ENCODE measurements at regions not wholly inside any gene's neighbourhood (a gene's known extent, or its start where the extent isn't known, plus 50 kb on each side); places are given as distances from the start of the nearest gene placed in this dataset.

DNA sequence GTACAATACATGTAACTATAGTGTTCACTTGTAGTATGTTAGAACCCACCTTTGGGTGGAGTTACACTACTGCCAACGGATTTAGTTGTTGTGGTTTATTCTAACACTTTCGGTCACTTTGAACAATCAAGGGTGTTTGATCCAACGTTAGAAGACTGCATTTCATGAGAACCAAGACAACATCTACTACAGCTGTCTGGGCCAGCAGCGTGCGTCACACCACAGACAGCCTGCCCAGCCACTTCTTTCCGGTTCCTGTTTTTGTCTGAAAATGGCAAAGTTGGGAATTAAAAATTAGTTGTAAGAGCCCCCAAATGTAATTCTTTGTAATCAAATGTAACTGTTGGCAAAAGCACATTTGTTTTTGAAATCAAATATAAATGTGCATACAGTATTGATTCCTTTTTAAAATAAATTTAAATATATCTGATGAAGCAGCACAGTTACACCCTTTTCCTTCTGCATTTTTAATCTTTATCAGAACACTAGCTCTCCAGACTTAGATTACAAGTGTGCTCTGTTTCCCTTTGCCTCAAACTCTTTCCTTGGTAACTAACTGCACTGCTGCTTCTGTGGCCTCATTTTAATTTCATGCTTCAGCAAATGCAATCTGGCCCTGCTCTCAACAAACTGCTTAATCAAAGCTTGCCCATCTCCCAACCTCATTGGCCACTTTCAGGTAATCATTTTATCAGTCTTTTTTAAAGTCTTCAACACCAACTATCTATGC is 86.6 kb upstream of the DPH5 start:
- no peak for DNase-seq (ENCODE audit: low spot score)
- TF ChIP-seq, protein P1, sequence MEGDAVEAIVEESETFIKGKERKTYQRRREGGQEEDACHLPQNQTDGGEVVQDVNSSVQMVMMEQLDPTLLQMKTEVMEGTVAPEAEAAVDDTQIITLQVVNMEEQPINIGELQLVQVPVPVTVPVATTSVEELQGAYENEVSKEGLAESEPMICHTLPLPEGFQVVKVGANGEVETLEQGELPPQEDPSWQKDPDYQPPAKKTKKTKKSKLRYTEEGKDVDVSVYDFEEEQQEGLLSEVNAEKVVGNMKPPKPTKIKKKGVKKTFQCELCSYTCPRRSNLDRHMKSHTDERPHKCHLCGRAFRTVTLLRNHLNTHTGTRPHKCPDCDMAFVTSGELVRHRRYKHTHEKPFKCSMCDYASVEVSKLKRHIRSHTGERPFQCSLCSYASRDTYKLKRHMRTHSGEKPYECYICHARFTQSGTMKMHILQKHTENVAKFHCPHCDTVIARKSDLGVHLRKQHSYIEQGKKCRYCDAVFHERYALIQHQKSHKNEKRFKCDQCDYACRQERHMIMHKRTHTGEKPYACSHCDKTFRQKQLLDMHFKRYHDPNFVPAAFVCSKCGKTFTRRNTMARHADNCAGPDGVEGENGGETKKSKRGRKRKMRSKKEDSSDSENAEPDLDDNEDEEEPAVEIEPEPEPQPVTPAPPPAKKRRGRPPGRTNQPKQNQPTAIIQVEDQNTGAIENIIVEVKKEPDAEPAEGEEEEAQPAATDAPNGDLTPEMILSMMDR (IDR thresholded peaks at IDR 0.05; ENCODE audit: borderline replicate concordance, control extremely low read depth, extremely low read depth, insufficient read depth, missing control alignments) = no peak
- in situ Hi-C loops (cut with MboI; ENCODE audit: low sequenced_read_pairs, unreplicated experiment) = no loop called here

GRCh38 chr1:101111461-101111860 is 85.9 kb upstream of the DPH5 start:
- TF ChIP-seq, protein P1 (IDR thresholded peaks at IDR 0.05; ENCODE audit: borderline replicate concordance, control extremely low read depth, extremely low read depth, insufficient read depth, missing control alignments) = no peak

GRCh38 chr1:101109791-101110190 is 84.2 kb upstream of the DPH5 start:
- in situ Hi-C loops (cut with MboI; ENCODE audit: low sequenced_read_pairs, unreplicated experiment) = no loop called here
- TF ChIP-seq, protein P1 (IDR thresholded peaks at IDR 0.05; ENCODE audit: borderline replicate concordance, control extremely low read depth, extremely low read depth, insufficient read depth, missing control alignments) = no peak
- no peak for DNase-seq (ENCODE audit: low spot score)

More at GRCh38 chr1:101111461-101111860, 85.9 kb upstream of the DPH5 start:
- in situ Hi-C loops (cut with MboI; ENCODE audit: low sequenced_read_pairs, unreplicated experiment) = no loop called here
- DNase-seq (ENCODE audit: low spot score) = no peak

DNA sequence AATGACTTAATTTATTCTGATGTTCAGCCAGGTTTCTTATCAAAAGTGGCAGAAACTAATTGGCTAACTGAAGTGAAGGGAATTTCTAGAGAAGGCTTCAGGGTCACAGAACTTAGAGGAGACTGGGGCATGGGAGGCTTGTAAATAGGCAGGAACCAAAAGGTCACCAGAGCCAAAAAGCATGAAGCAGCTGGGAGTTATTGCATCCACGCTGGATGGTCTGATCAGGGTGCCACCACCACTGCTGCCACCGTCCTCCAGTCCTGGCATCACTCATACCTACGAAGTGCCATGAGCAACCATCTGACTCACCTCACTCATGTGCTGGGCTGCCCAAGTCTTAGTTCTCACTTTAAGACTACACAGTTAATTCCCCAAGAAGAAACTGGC is 82.5 kb upstream of the DPH5 start:
- in situ Hi-C loops (cut with MboI; ENCODE audit: low sequenced_read_pairs, unreplicated experiment) = no loop called here
- no peak for DNase-seq (ENCODE audit: low spot score)
- TF ChIP-seq, protein P1 (IDR thresholded peaks at IDR 0.05; ENCODE audit: borderline replicate concordance, control extremely low read depth, extremely low read depth, insufficient read depth, missing control alignments) = no peak

DNA sequence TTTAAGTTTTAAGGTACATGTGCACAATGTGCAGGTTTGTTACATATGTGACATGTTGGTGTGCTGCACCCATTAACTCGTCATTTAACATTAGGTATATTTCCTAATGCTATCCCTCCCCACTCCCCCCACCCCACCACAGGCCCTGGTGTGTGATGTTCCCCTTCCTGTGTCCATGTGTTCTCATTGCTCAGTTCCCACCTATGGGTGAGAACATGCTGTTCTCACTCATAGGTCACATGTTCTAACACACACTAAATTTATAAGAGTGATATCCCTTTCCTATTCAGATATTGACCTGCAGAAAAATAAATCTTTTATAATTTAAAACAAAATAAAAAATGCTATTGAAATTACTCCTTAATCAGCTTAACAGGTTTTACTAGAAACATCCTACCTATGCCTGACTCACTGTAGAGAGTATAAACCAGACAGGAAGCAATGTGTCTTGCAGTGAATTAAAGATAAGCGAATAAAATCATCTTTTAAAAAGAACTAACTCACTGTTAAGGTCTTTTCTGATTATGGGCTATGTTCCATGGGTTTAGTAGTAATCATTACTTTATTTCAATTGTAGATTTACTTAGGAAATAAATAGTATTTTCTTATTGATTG is 82.0 kb upstream of the DPH5 start:
- TF ChIP-seq, protein P1 (IDR thresholded peaks at IDR 0.05; ENCODE audit: borderline replicate concordance, control extremely low read depth, extremely low read depth, insufficient read depth, missing control alignments) = no peak
- DNase-seq (ENCODE audit: low spot score) = no peak
- in situ Hi-C loops (cut with MboI; ENCODE audit: low sequenced_read_pairs, unreplicated experiment) = no loop called here

GRCh38 chr1:101105877-101106276 is 80.3 kb upstream of the DPH5 start:
- TF ChIP-seq, protein P1 (IDR thresholded peaks at IDR 0.05; ENCODE audit: borderline replicate concordance, control extremely low read depth, extremely low read depth, insufficient read depth, missing control alignments) = no peak
- DNase-seq (ENCODE audit: low spot score) = no peak
- in situ Hi-C loops (cut with MboI; ENCODE audit: low sequenced_read_pairs, unreplicated experiment) = no loop called here
